ENCODE measurements at regions not wholly inside any gene's neighbourhood (a gene's known extent, or its start where the extent isn't known, plus 50 kb on each side); places are given as distances from the start of the nearest gene placed in this dataset.

DNA sequence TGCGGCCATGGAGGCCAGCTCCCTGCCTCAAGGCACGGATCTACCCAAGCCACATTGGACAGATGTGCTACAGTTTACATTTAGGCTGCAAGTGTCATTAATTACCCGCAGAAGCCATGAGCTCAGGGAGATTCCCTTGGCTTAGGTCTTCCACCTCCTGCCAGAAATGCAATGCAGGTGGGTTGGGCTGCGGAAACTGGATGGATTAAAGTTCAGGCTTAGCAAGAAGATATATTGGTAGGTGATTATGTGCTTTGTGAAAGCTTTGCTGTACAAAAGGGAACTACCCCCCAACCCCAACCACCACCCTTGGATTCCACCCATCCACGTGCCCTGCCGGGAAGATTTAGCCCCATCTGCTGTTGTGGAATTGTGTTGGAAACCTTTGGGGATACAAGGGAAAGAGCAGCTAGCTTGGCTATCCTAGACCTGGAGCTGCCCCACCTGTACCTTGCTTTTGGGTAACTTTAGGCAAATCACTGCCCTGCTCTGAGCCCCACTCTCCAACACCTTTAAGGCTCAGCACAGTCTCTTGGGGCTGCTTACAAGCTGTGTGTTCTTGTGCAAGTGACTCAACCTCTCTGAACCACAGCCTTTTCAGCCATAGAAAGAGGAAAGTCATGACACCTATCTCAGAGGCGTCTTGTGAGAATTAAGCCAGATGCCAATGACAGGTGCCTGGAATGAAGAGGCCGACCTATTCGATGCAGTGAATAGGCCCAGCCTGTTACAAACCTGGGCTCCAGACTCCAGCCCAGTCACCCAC, 141.6 kb upstream of the GLI2 start:
- Histone ChIP-seq H3K4me2 (ENCODE audit: insufficient read depth, low read length) (no peak overlapping the region), H3K9me3 (replicated peaks; ENCODE audit: control insufficient read depth, insufficient read depth, low read depth, low read length) (no peaks in the 10 kb centered on the region), H3K27ac (ENCODE audit: extremely low read depth, low read depth, low read length) (no peak overlapping the region), H3K36me3 (ENCODE audit: control insufficient read depth, insufficient read depth, low read length) (no peaks in the 10 kb centered on the region), H4K20me1 (replicated peaks; ENCODE audit: control insufficient read depth, insufficient read depth, low read length) (peaks cover 5% of the 10 kb centered on the region; the same call in 1 of the 2 replicates), H3K9ac (ENCODE audit: insufficient read depth in 1 of 2, low read depth in 2 of 2, low read length in 2 of 2) (no peak overlapping the region), H3K27me3 (ENCODE audit: control insufficient read depth in 2 of 2, insufficient read depth in 2 of 2, low read length in 2 of 2) (peaks cover 5 to 54% of the 10 kb centered on the region in 2 experiments; a peak in 3 of 5 replicates), H3K4me1 (replicated peaks in 1 of 2; ENCODE audit: control insufficient read depth in 2 of 2, insufficient read depth in 2 of 2, low read length in 2 of 2) (no peaks in the 10 kb centered on the region), H3K9me1 (ENCODE audit: control insufficient read depth, insufficient read depth, low read length) (no peaks in the 10 kb centered on the region), H3K4me3 (no peak overlapping the region), H2AFZ (ENCODE audit: low read depth, low read length) (no peak overlapping the region), H3K79me2 (ENCODE audit: control insufficient read depth, insufficient read depth, low read length) (no peaks in the 10 kb centered on the region)
- WGBS (ENCODE audit: insufficient coverage, low coverage, missing lambda C conversion rate) = 1% methylated on average over 9 of the region's 9 CpGs
- in situ Hi-C loops (cut with MboI) = no loop called here
- no TSS peak for BruUV-seq (replicated peaks)
- POLR2A ChIA-PET = no interaction called here
- no peak for DNase-seq (ENCODE audit: extremely low read depth in 1 of 4, low spot score in 3 of 4)
- intact Hi-C loops (cut with micrococcal nuclease) = no loop called here
- CTCF ChIA-PET (ENCODE audit: low intra/inter-chr PET ratio) = no interaction called here
- TF ChIP-seq TEAD4 (IDR thresholded peaks at IDR 0.05; ENCODE audit: low read length) = no peak
- no peak for TF ChIP-seq TEAD4 (CRISPR knock-in tag; IDR thresholded peaks at IDR 0.05; ENCODE audit: borderline replicate concordance)
- no peak for TF ChIP-seq ZBTB26 (CRISPR knock-in tag; IDR thresholded peaks at IDR 0.05)
- TF ChIP-seq, protein P1, sequence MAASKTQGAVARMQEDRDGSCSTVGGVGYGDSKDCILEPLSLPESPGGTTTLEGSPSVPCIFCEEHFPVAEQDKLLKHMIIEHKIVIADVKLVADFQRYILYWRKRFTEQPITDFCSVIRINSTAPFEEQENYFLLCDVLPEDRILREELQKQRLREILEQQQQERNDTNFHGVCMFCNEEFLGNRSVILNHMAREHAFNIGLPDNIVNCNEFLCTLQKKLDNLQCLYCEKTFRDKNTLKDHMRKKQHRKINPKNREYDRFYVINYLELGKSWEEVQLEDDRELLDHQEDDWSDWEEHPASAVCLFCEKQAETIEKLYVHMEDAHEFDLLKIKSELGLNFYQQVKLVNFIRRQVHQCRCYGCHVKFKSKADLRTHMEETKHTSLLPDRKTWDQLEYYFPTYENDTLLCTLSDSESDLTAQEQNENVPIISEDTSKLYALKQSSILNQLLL (CRISPR knock-in tag; IDR thresholded peaks at IDR 0.05; ENCODE audit: borderline replicate concordance) = no peak
- no peak for TF ChIP-seq ARID3A (IDR thresholded peaks at IDR 0.05; ENCODE audit: borderline replicate concordance, low read depth, low read length)
- peak; percentile 67 for TF ChIP-seq RBM25 (IDR thresholded peaks at IDR 0.05; ENCODE audit: low read depth, low read length, severe bottlenecking)
- peak; percentile 61 for TF ChIP-seq ZFP36 (IDR thresholded peaks at IDR 0.05; ENCODE audit: low read depth, low read length, partially characterized antibody)
- no peak for TF ChIP-seq ZNF707 (CRISPR knock-in tag; conservative IDR thresholded peaks at IDR 0.05)
- no peak for ATAC-seq
- no peak for FAIRE-seq
